ENCODE measurements at regions not wholly inside any gene's neighbourhood (a gene's known extent, or its start where the extent isn't known, plus 50 kb on each side); places are given as distances from the start of the nearest gene placed in this dataset.

GRCh38 chr4:177116161-177116560 lies 193.5 kb upstream of the NEIL3 start:
- no peak overlapping the region for H3K27ac ChIP-seq (ENCODE audit: insufficient read depth, low read depth, low read length)
- no peaks in the 10 kb centered on the region for H4K20me1 ChIP-seq (replicated peaks; ENCODE audit: control insufficient read depth, extremely low read depth, insufficient read depth, low read length)
- H3K27me3 ChIP-seq (ENCODE audit: control insufficient read depth in 2 of 2, insufficient read depth in 2 of 2, low read length in 2 of 2) = peaks cover 2% of the 10 kb centered on the region in 2 experiments
- no peaks in the 10 kb centered on the region for H3K4me1 ChIP-seq (ENCODE audit: control insufficient read depth, extremely low read depth, insufficient read depth, low read length)
- DNase-seq (ENCODE audit: low read depth, low spot score) (no peak), FAIRE-seq (no peak)
- TF ChIP-seq FOS (IDR thresholded peaks at IDR 0.05; ENCODE audit: borderline replicate concordance, insufficient read depth, low read length) (no peak), POLR2AphosphoS5 (IDR thresholded peaks at IDR 0.05; ENCODE audit: insufficient read depth, low read depth, low read length) (no peak), MYC (IDR thresholded peaks at IDR 0.05; ENCODE audit: low read depth, low read length) (no peak), EZH2 (IDR thresholded peaks at IDR 0.05; ENCODE audit: borderline replicate concordance, low read depth, low read length, severe bottlenecking) (no peak), GATA2 (IDR thresholded peaks at IDR 0.05; ENCODE audit: insufficient read depth, insufficient read length, low read depth, low read length) (no peak), JUN (IDR thresholded peaks at IDR 0.05; ENCODE audit: borderline replicate concordance, insufficient read depth, insufficient read length, low read depth) (no peak), CTCF (IDR thresholded peaks at IDR 0.05; ENCODE audit: extremely low read depth in 1 of 2, insufficient read depth in 1 of 2, low read depth in 1 of 2, low read length in 2 of 2) (no peak), POLR2A (IDR thresholded peaks at IDR 0.05; ENCODE audit: low read depth, low read length) (no peak), MAX (IDR thresholded peaks at IDR 0.05; ENCODE audit: insufficient read depth, insufficient read length) (no peak)
- no TSS peak for BruUV-seq (replicated peaks)
- H3K9me1 ChIP-seq (replicated peaks; ENCODE audit: control insufficient read depth, extremely low read depth, insufficient read depth, low read length) = no peaks in the 10 kb centered on the region
- no peak overlapping the region for H2AFZ ChIP-seq (ENCODE audit: low read depth, low read length)
- H3K4me3 ChIP-seq (replicated peaks in 1 of 3; ENCODE audit: insufficient read depth in 1 of 3, low read depth in 1 of 3, low read length in 3 of 3) = no peak overlapping the region
- H3K79me2 ChIP-seq (ENCODE audit: control insufficient read depth, insufficient read depth, low read length) = no peaks in the 10 kb centered on the region
- no peak overlapping the region for H3K9ac ChIP-seq (replicated peaks; ENCODE audit: extremely low read depth, insufficient read depth, low read length)
- POLR2A ChIA-PET = no interaction called here
- H3K4me2 ChIP-seq (ENCODE audit: insufficient read depth, low read length) = no peak overlapping the region
- dilution Hi-C loops (cut with MboI; ENCODE audit: extremely low pct_ligation_motif_present, low sequenced_read_pairs) (no loop called here), intact Hi-C loops (cut with micrococcal nuclease) (no loop called here)
- no peaks in the 10 kb centered on the region for H3K36me3 ChIP-seq (ENCODE audit: control insufficient read depth in 2 of 2, extremely low read depth in 1 of 2, insufficient read depth in 2 of 2, low read length in 2 of 2)
- CTCF ChIA-PET = no interaction called here
- no peaks in the 10 kb centered on the region for H3K9me3 ChIP-seq (replicated peaks; ENCODE audit: control insufficient read depth, insufficient read depth, low read length)
